Testis (tissue), 2 donors: ENCODE measurements at regions not wholly inside any gene's neighbourhood (a gene's known extent, or its start where the extent isn't known, plus 50 kb on each side); places are given as distances from the start of the nearest gene placed in this dataset.
A peak's percentile ranks its signal among the peaks of the same experiment; 100 is the strongest.

Experiments used
- CTCF ChIP-seq, 3 experiments: fragments of 450-650 bp in 2 of 3; fragments of 200-600 bp in 1 of 3; sonication (generic) in 1 of 3; IDR thresholded peaks; one replicate each; pipeline ENCODE4 v1.5.1; 2016 to 2019; ENCODE audit warnings: antibody characterized with exemption in 3 of 3, mild to moderate bottlenecking in 2 of 3, moderate library complexity in 1 of 3
- POLR2A ChIP-seq: fragments of 450-650 bp; IDR thresholded peaks from one replicate; pipeline ENCODE4 v1.6.1; 2017; ENCODE audit warnings: antibody characterized with exemption, mild to moderate bottlenecking, moderate library complexity

- TF ChIP-seq CTCF (IDR thresholded peaks at IDR 0.05) (peak in 2 of 3 experiments; percentile 33 to 54), POLR2A (no peak)
Measured at GRCh38 chr10:6669269-6669859, 89.3 kb upstream of the PRKCQ start.
